ENCODE measurements at regions not wholly inside any gene's neighbourhood (a gene's known extent, or its start where the extent isn't known, plus 50 kb on each side); places are given as distances from the start of the nearest gene placed in this dataset.

- Histone ChIP-seq H3K4me1 (no peaks in the 10 kb centered on the region), H3K9me3 (no peaks in the 10 kb centered on the region), H3K27ac (no peak overlapping the region), H3K36me3 (no peaks in the 10 kb centered on the region), H3K4me3 (no peak overlapping the region), H3K27me3 (no peaks in the 10 kb centered on the region)
- DNase-seq (ENCODE audit: low spot score in 2 of 2): no peak
- TF ChIP-seq CTCF (IDR thresholded peaks at IDR 0.05): no peak
- 80% methylated on average over 2 of the region's 2 CpGs for WGBS
These were observed 126.7 kb upstream of the CXCL12 start for GRCh38 chr10:44511601-44512000.

GRCh38 chr10:44512431-44513022 is 127.6 kb upstream of the CXCL12 start:
- Histone ChIP-seq H3K36me3 (no peaks in the 10 kb centered on the region), H3K4me1 (no peaks in the 10 kb centered on the region), H3K4me3 (no peak overlapping the region), H3K9me3 (no peaks in the 10 kb centered on the region), H3K27ac (no peak overlapping the region), H3K27me3 (no peaks in the 10 kb centered on the region)
- 78% methylated on average over 4 of the region's 4 CpGs for WGBS
- DNase-seq (ENCODE audit: low spot score in 2 of 2): no peak
- TF ChIP-seq CTCF (IDR thresholded peaks at IDR 0.05) (no peak), POLR2AphosphoS5 (IDR thresholded peaks at IDR 0.05) (no peak), EP300 (IDR thresholded peaks at IDR 0.05) (no peak), POLR2A (IDR thresholded peaks at IDR 0.05) (no peak)

- Histone ChIP-seq H3K4me1 (no peaks in the 10 kb centered on the region), H3K27me3 (no peaks in the 10 kb centered on the region), H3K4me3 (no peak overlapping the region), H3K9me3 (no peaks in the 10 kb centered on the region), H3K27ac (no peak overlapping the region), H3K36me3 (no peaks in the 10 kb centered on the region)
- WGBS: 41% methylated on average over 5 of the region's 5 CpGs
- no peak for TF ChIP-seq EP300 (IDR thresholded peaks at IDR 0.05)
- no peak for TF ChIP-seq POLR2AphosphoS5 (IDR thresholded peaks at IDR 0.05)
- TF ChIP-seq POLR2A (IDR thresholded peaks at IDR 0.05): no peak
- TF ChIP-seq CTCF (IDR thresholded peaks at IDR 0.05): no peak
- DNase-seq (ENCODE audit: low spot score in 2 of 2): no peak
These were observed 128.7 kb upstream of the CXCL12 start for GRCh38 chr10:44513591-44513990.

- Histone ChIP-seq H3K4me1 (no peaks in the 10 kb centered on the region), H3K36me3 (no peaks in the 10 kb centered on the region), H3K4me3 (no peak overlapping the region), H3K9me3 (no peaks in the 10 kb centered on the region), H3K27ac (no peak overlapping the region), H3K27me3 (no peaks in the 10 kb centered on the region)
- TF ChIP-seq EP300 (IDR thresholded peaks at IDR 0.05): no peak
- TF ChIP-seq POLR2AphosphoS5 (IDR thresholded peaks at IDR 0.05): no peak
- no peak for TF ChIP-seq POLR2A (IDR thresholded peaks at IDR 0.05)
- no peak for TF ChIP-seq CTCF (IDR thresholded peaks at IDR 0.05)
- WGBS: 56% methylated on average over 6 of the region's 6 CpGs
- DNase-seq (ENCODE audit: low spot score in 2 of 2): no peak
These were observed 132.0 kb upstream of the CXCL12 start for GRCh38 chr10:44516891-44517290.

- H3K9me3 ChIP-seq: no peaks in the 10 kb centered on the region
- H3K27ac ChIP-seq: no peak overlapping the region
- DNase-seq (ENCODE audit: low spot score in 2 of 2): no peak
- WGBS: 69% methylated on average over 7 of the region's 7 CpGs
- H3K4me3 ChIP-seq: no peak overlapping the region
- TF ChIP-seq EP300 (IDR thresholded peaks at IDR 0.05): no peak
- TF ChIP-seq POLR2AphosphoS5 (IDR thresholded peaks at IDR 0.05): no peak
- H3K36me3 ChIP-seq: no peaks in the 10 kb centered on the region
- no peaks in the 10 kb centered on the region for H3K4me1 ChIP-seq
- H3K27me3 ChIP-seq: no peaks in the 10 kb centered on the region
These were observed 132.7 kb upstream of the CXCL12 start for GRCh38 chr10:44517635-44518034.

- H3K27me3 ChIP-seq: no peaks in the 10 kb centered on the region
- no peak for DNase-seq (ENCODE audit: low spot score in 2 of 2)
- H3K36me3 ChIP-seq: no peaks in the 10 kb centered on the region
- no peak overlapping the region for H3K4me3 ChIP-seq
- no peaks in the 10 kb centered on the region for H3K4me1 ChIP-seq
- H3K9me3 ChIP-seq: peaks cover 3% of the 10 kb centered on the region
- WGBS: 50% methylated on average over 2 of the region's 2 CpGs
- no peak overlapping the region for H3K27ac ChIP-seq
- TF ChIP-seq POLR2A (IDR thresholded peaks at IDR 0.05) (no peak), EP300 (IDR thresholded peaks at IDR 0.05) (no peak), POLR2AphosphoS5 (IDR thresholded peaks at IDR 0.05) (no peak), CTCF (IDR thresholded peaks at IDR 0.05) (no peak)
These were observed 134.5 kb upstream of the CXCL12 start for GRCh38 chr10:44519361-44519760.
